GM18508 (cell line): ENCODE measurements at regions not wholly inside any gene's neighbourhood (a gene's known extent, or its start where the extent isn't known, plus 50 kb on each side); places are given as distances from the start of the nearest gene placed in this dataset.

Source experiments
- ATAC-seq: cut with Tn5 transposase; IDR thresholded peaks from one replicate; pipeline ENCODE4 v1.9.1; 2021; ENCODE audit warnings: moderate number of reproducible peaks; ENCODE audit not compliant: insufficient read depth, unreplicated experiment

GRCh38 chr21:35423709-35424108, 374.6 kb upstream of the RUNX1 start:
- no peak for ATAC-seq

GRCh38 chr21:35422011-35422410, 372.9 kb upstream of the RUNX1 start:
- no peak for ATAC-seq

- ATAC-seq, result no peak
Observed at GRCh38 chr21:35421221-35421620, 372.1 kb upstream of the RUNX1 start.

- ATAC-seq, result no peak
Observed at GRCh38 chr21:35420656-35421055, 371.6 kb upstream of the RUNX1 start.

GRCh38 chr21:35417762-35418161, 368.7 kb upstream of the RUNX1 start:
- no peak for ATAC-seq

- ATAC-seq, result no peak
Observed at GRCh38 chr21:35416866-35417489, 367.9 kb upstream of the RUNX1 start.

- no peak for ATAC-seq
Observed at GRCh38 chr21:35414507-35415139, 365.5 kb upstream of the RUNX1 start.

GRCh38 chr21:35414056-35414455, 365.0 kb upstream of the RUNX1 start:
- ATAC-seq, result no peak

- ATAC-seq, result no peak
Observed at GRCh38 chr21:35412231-35412630, 363.1 kb upstream of the RUNX1 start.

GRCh38 chr21:35411434-35411833, 362.3 kb upstream of the RUNX1 start:
- no peak for ATAC-seq

DNA sequence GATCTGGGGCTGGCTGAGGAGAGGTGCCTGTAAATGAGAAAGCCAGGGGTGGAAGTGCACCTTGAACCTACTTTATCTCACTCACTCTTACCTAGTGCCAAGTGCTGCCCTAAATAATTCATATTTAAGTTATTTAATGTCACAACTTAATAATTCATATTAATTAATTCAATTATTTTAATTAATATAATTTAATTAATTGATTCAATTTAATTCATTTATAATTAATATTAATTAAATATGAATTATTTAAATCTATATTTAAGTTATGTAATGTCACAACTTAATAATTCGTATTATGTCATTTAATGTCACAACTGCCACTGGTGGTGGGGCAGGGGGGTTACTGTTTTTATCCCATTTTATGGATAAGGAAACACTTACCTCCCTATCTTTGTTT, 361.6 kb upstream of the RUNX1 start:
- ATAC-seq, result no peak

DNA sequence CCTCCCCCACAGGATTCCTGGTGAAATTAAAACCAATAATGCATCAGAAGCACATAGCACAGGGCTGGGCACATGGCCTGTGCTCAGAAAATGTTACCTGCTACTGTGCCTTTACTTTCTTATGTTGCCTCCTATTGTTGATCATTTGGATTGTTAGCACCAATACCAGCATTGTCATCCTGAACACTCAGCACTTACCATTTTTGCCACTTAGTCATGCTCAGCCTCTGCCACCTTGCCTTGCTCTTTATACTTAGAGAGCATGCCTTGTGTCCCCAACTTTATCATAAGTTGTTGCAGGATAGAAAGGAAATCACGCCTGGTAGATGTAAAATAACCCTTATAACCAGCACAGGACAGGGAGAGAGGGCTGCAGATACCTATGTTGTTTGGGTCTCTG, 361.0 kb upstream of the RUNX1 start:
- no peak for ATAC-seq

DNA sequence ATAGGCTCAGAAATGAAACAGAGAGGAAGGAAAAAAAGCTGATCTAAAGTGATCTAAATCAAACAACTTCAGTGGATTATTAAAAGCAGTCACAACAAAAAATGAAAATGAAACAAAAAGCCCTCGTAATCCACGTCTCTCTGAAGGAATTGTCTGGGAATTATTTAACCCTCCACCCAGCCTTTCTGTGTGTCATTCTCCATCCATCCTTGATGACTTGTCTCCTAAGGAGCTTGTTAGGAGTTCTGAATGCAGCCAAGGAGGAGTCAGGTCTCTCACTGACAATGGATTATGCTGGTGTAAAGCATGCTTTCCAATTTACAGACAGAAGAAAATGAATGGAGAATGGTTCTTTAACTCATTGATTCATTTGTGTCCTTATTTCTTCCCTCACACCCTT, 359.3 kb upstream of the RUNX1 start:
- ATAC-seq, result no peak

- ATAC-seq, result no peak
Observed at GRCh38 chr21:35406635-35407034, 357.5 kb upstream of the RUNX1 start.

- no peak for ATAC-seq
Observed at GRCh38 chr21:35405981-35406380, 356.9 kb upstream of the RUNX1 start.

DNA sequence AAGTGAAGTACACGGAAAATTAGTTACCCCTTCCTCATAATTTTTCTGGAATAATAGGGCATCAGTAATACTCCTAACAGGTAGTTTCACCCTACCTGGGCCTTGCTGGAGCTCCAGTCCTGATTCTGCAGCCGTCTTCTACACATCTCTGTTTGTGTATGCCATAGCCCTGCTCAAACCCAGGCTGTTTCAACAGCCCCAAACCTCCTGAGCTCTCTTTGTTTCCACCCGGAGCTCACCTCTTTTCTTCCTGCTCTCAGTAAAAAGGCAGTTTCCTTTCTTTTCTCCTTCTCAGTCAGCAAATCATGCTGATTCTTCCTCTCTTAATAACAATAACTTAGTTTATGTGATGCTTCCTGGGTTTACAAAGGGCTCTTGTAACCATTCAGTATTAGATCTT, 355.1 kb upstream of the RUNX1 start:
- no peak for ATAC-seq

GRCh38 chr21:35402061-35402460, 353.0 kb upstream of the RUNX1 start:
- no peak for ATAC-seq

GRCh38 chr21:35401476-35401875, 352.4 kb upstream of the RUNX1 start:
- ATAC-seq, result no peak

GRCh38 chr21:35400233-35400939, 351.3 kb upstream of the RUNX1 start:
- ATAC-seq, result no peak

DNA sequence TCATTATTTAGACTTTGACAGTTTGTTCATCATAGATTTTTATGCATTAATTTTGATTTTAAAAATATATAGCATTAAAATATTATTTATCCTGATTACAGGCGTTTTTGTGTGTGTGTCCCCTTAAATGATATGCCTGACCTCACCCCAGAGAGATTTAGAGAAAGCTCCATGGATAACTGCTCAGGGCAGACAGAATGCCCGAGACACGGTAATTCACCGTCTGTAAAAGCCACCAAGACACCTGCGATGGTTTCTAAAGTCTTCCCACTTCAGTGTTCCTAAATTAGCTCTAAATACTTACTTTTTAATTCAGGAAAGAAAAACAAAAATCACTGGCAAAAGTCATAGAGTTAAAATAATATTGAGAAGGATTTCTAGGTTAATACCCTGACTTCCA, 350.6 kb upstream of the RUNX1 start:
- no peak for ATAC-seq

DNA sequence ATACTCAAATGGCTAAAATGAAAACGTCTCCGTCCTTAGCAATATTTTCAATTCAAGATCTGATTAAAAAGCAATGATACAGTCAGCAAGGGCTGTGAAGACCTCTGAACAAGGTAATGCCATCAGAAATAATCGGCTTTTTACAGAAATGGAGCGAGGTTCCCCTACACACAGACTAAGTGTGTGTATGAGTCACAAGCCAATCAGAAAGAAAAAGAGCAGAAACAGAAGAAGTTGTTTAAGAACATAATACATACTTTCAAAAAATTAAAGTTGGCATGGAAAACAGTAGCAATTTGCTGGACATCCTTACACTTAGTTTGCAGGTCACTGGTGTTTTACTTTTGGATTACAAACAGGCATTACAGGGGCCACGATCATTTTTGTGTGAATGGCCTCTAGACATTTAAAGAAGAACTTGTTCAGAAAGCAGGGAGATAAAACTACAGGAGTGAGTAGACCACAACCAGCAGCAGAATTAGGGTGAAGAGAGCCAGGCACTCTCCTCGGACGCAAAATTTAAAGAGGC, 350.0 kb upstream of the RUNX1 start:
- ATAC-seq, result no peak
